AG04450 (cell line): ENCODE measurements at regions not wholly inside any gene's neighbourhood (a gene's known extent, or its start where the extent isn't known, plus 50 kb on each side); places are given as distances from the start of the nearest gene placed in this dataset.

Source experiments
- CTCF ChIA-PET: fragments of 300-600, 350-600 bp; formaldehyde crosslinking; extraction: SDS; loops from one replicate; lab custom pipeline; 2022; ENCODE audit warnings: antibody characterized with exemption, inconsistent platforms; lab: Charles Lee
- POLR2A ChIA-PET: fragments of 350-600 bp; formaldehyde crosslinking; extraction: SDS; loops from one replicate; lab custom pipeline; 2021; ENCODE audit warnings: antibody characterized with exemption, inconsistent platforms; lab: Yijun Ruan, JAX
- DNase-seq: peaks from one replicate; pipeline ENCODE4 v3.0.0-alpha.2; 2011; ENCODE audit warnings: low read depth, low spot score
- H3K27ac ChIP-seq: one replicate; pipeline ENCODE4 v1.5.1; 2012; ENCODE audit warnings: low read depth, low read length, control low read depth
- H3K27me3 ChIP-seq: one replicate; pipeline ENCODE4 v1.6.0; 2012; ENCODE audit warnings: low read length; ENCODE audit not compliant: control insufficient read depth, insufficient read depth
- H3K4me3 ChIP-seq: 2 replicates; pipeline ENCODE4 v1.5.1; 2011; ENCODE audit warnings: mild to moderate bottlenecking, low read depth, low read length, control low read depth
- H3K9me3 ChIP-seq: 2 replicates; pipeline ENCODE4 v1.5.1; 2012; ENCODE audit warnings: low read length; ENCODE audit not compliant: control insufficient read depth, insufficient read depth
- TF ChIP-seq, protein P1 (sequence below): IDR thresholded peaks from 2 replicates; pipeline ENCODE4 v1.5.1; 2011; ENCODE audit warnings: low read depth, low read length, control low read depth, inconsistent platforms

DNA sequence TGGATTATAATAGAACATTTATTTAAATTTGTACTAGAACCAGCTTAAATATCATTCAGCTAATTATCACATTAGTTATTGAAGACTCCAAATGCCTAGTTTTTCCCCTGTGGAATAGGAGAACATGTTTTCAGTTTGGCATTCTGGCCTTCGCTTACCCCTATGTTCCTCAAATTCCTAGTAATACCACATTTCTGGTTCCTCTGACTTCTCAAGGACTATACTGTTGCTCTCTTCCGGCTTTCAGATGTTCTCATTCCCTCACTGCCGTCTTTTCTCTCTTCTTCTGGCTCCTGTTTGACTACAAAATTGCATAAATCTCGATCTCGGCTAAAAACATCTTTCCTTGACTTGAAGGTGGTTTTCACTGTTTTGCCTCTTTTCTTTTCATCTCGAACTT lies 71.8 kb upstream of the KHDRBS2 start:
- TF ChIP-seq, protein P1, sequence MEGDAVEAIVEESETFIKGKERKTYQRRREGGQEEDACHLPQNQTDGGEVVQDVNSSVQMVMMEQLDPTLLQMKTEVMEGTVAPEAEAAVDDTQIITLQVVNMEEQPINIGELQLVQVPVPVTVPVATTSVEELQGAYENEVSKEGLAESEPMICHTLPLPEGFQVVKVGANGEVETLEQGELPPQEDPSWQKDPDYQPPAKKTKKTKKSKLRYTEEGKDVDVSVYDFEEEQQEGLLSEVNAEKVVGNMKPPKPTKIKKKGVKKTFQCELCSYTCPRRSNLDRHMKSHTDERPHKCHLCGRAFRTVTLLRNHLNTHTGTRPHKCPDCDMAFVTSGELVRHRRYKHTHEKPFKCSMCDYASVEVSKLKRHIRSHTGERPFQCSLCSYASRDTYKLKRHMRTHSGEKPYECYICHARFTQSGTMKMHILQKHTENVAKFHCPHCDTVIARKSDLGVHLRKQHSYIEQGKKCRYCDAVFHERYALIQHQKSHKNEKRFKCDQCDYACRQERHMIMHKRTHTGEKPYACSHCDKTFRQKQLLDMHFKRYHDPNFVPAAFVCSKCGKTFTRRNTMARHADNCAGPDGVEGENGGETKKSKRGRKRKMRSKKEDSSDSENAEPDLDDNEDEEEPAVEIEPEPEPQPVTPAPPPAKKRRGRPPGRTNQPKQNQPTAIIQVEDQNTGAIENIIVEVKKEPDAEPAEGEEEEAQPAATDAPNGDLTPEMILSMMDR, result no peak
- CTCF ChIA-PET, result no interaction called here
- POLR2A ChIA-PET, result no interaction called here
- no peaks in the 10 kb centered on the region for H3K9me3 ChIP-seq
- H3K27ac ChIP-seq, result no peak overlapping the region
- DNase-seq, result no peak
- H3K27me3 ChIP-seq, result no peaks in the 10 kb centered on the region
- no peak overlapping the region for H3K4me3 ChIP-seq

DNA sequence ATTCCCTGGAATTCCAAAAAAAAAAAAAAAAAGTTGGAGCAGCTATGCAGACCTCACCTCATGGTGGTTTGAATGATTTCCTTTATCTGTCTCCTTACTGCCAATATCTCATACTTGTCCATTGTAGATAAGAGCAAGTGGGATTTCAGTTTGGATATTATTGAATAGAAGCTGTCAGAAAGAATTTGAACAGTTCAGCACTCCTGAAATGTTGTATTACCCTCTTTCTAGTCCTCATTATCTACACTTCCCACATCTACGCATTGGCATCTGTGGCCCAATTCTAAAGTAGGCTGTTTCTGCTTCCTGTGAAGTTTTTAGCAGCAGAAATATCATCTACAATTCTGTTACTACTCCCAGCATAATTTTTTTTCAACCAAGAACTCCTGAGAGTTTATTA lies 68.2 kb upstream of the KHDRBS2 start:
- H3K27me3 ChIP-seq, result no peaks in the 10 kb centered on the region
- DNase-seq, result no peak
- ChIA-PET POLR2A (no interaction called here), CTCF (no interaction called here)
- TF ChIP-seq, protein P1, result no peak
- no peak overlapping the region for H3K27ac ChIP-seq
- no peaks in the 10 kb centered on the region for H3K9me3 ChIP-seq
- no peak overlapping the region for H3K4me3 ChIP-seq

GRCh38 chr6:62345962-62346689 lies 60.1 kb upstream of the KHDRBS2 start:
- CTCF ChIA-PET, result no interaction called here
- POLR2A ChIA-PET, result no interaction called here

GRCh38 chr6:62345446-62345845 lies 59.4 kb upstream of the KHDRBS2 start:
- no peak overlapping the region for H3K27ac ChIP-seq
- CTCF ChIA-PET, result no interaction called here
- no peak overlapping the region for H3K4me3 ChIP-seq
- DNase-seq, result no peak
- POLR2A ChIA-PET, result no interaction called here
- no peaks in the 10 kb centered on the region for H3K27me3 ChIP-seq
- TF ChIP-seq, protein P1, result no peak
- H3K9me3 ChIP-seq, result peaks cover 14% of the 10 kb centered on the region; the same call in 1 of the 2 replicates

More at GRCh38 chr6:62345962-62346689, 60.1 kb upstream of the KHDRBS2 start:
- H3K27me3 ChIP-seq, result no peaks in the 10 kb centered on the region
- H3K9me3 ChIP-seq, result peaks cover 14% of the 10 kb centered on the region; the same call in 1 of the 2 replicates
- H3K4me3 ChIP-seq, result no peak overlapping the region
- H3K27ac ChIP-seq, result no peak overlapping the region
- no peak for DNase-seq
- TF ChIP-seq, protein P1, result no peak

DNA sequence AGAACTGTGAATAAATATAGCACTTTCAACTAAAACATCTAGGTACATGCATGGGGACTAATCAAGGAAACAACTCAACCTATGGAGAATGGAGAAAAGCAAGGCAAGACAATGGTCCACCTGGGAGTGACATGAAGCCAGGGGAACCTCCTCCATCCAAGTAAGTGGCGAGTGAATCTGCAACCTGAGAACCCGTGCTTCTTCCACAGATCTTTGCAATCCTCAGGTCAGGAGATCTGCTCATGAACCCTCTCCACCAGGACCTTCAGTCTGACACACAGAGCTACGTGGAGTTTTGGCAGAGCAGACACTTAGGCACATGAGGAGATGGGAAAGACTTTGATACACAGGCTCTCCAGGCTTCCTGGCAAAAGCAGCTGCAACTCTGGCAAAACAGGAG lies 58.8 kb upstream of the KHDRBS2 start:
- Histone ChIP-seq H3K27me3 (no peaks in the 10 kb centered on the region), H3K9me3 (peaks cover 14% of the 10 kb centered on the region; the same call in 1 of the 2 replicates), H3K27ac (no peak overlapping the region), H3K4me3 (no peak overlapping the region)
- no peak for DNase-seq
- ChIA-PET CTCF (no interaction called here), POLR2A (no interaction called here)
- TF ChIP-seq, protein P1, result no peak
